GM23338 (cell line): ENCODE measurements at regions not wholly inside any gene's neighbourhood (a gene's known extent, or its start where the extent isn't known, plus 50 kb on each side); places are given as distances from the start of the nearest gene placed in this dataset.

Experiments
- CTCF ChIP-seq, 2 experiments: fragments of 200-600 bp in 1 of 2; sonication (generic) in 1 of 2; conservative IDR thresholded peaks; 2 replicates each; pipeline versions ENCODE4 v1.5.1 to v1.6.1; 2016 to 2017; ENCODE audit warnings: antibody characterized with exemption in 2 of 2, low read depth in 2 of 2, mild to moderate bottlenecking in 2 of 2, moderate library complexity in 1 of 2
- NANOG ChIP-seq: IDR thresholded peaks from 2 replicates; pipeline ENCODE4 v1.6.1; 2016; ENCODE audit warnings: antibody characterized with exemption, borderline replicate concordance
- POLR2AphosphoS5 ChIP-seq: IDR thresholded peaks from 2 replicates; pipeline ENCODE4 v1.6.1; 2016; ENCODE audit warnings: antibody characterized with exemption, low read depth
- REST ChIP-seq: IDR thresholded peaks from one replicate; pipeline ENCODE4 v1.6.1; 2018; ENCODE audit warnings: antibody characterized with exemption; ENCODE audit not compliant: unreplicated experiment
- STAT1 ChIP-seq: IDR thresholded peaks from one replicate; pipeline ENCODE4 v1.6.1; 2016; ENCODE audit warnings: antibody characterized with exemption; ENCODE audit not compliant: unreplicated experiment
- ZNF114 ChIP-seq: fragments of 250-450 bp; sonication (Bioruptor Pico); IDR thresholded peaks from 2 replicates; pipeline ENCODE4 v1.5.0; 2020; ENCODE audit warnings: mild to moderate bottlenecking, moderate library complexity
- TF ChIP-seq, protein P1 (sequence below): fragments of 250-450 bp; sonication (Bioruptor Pico); IDR thresholded peaks from 2 replicates; pipeline ENCODE4 v1.5.0; 2020; ENCODE audit warnings: mild to moderate bottlenecking, moderate library complexity

- TF ChIP-seq REST = no peak
- no peak; a peak in 1 of 4 replicates for TF ChIP-seq CTCF (conservative IDR thresholded peaks at IDR 0.05; ENCODE audit: low read depth in 2 of 2)
- no peak for TF ChIP-seq ZNF114 (CRISPR knock-in tag)
- no peak for TF ChIP-seq STAT1
- TF ChIP-seq, protein P1, sequence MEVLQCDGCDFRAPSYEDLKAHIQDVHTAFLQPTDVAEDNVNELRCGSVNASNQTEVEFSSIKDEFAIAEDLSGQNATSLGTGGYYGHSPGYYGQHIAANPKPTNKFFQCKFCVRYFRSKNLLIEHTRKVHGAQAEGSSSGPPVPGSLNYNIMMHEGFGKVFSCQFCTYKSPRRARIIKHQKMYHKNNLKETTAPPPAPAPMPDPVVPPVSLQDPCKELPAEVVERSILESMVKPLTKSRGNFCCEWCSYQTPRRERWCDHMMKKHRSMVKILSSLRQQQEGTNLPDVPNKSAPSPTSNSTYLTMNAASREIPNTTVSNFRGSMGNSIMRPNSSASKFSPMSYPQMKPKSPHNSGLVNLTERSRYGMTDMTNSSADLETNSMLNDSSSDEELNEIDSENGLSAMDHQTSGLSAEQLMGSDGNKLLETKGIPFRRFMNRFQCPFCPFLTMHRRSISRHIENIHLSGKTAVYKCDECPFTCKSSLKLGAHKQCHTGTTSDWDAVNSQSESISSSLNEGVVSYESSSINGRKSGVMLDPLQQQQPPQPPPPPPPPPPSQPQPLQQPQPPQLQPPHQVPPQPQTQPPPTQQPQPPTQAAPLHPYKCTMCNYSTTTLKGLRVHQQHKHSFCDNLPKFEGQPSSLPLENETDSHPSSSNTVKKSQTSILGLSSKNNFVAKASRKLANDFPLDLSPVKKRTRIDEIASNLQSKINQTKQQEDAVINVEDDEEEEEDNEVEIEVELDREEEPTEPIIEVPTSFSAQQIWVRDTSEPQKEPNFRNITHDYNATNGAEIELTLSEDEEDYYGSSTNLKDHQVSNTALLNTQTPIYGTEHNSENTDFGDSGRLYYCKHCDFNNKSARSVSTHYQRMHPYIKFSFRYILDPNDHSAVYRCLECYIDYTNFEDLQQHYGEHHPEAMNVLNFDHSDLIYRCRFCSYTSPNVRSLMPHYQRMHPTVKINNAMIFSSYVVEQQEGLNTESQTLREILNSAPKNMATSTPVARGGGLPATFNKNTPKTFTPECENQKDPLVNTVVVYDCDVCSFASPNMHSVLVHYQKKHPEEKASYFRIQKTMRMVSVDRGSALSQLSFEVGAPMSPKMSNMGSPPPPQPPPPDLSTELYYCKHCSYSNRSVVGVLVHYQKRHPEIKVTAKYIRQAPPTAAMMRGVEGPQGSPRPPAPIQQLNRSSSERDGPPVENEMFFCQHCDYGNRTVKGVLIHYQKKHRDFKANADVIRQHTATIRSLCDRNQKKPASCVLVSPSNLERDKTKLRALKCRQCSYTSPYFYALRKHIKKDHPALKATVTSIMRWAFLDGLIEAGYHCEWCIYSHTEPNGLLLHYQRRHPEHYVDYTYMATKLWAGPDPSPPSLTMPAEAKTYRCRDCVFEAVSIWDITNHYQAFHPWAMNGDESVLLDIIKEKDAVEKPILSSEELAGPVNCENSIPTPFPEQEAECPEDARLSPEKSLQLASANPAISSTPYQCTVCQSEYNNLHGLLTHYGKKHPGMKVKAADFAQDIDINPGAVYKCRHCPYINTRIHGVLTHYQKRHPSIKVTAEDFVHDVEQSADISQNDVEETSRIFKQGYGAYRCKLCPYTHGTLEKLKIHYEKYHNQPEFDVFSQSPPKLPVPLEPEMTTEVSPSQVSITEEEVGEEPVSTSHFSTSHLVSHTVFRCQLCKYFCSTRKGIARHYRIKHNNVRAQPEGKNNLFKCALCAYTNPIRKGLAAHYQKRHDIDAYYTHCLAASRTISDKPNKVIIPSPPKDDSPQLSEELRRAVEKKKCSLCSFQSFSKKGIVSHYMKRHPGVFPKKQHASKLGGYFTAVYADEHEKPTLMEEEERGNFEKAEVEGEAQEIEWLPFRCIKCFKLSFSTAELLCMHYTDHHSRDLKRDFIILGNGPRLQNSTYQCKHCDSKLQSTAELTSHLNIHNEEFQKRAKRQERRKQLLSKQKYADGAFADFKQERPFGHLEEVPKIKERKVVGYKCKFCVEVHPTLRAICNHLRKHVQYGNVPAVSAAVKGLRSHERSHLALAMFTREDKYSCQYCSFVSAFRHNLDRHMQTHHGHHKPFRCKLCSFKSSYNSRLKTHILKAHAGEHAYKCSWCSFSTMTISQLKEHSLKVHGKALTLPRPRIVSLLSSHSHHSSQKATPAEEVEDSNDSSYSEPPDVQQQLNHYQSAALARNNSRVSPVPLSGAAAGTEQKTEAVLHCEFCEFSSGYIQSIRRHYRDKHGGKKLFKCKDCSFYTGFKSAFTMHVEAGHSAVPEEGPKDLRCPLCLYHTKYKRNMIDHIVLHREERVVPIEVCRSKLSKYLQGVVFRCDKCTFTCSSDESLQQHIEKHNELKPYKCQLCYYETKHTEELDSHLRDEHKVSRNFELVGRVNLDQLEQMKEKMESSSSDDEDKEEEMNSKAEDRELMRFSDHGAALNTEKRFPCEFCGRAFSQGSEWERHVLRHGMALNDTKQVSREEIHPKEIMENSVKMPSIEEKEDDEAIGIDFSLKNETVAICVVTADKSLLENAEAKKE (CRISPR knock-in tag) = no peak
- TF ChIP-seq NANOG = no peak
- no peak for TF ChIP-seq POLR2AphosphoS5
Measured at GRCh38 chr6:137645850-137646249, 151.7 kb upstream of the OLIG3 start (continued).
